ENCODE measurements at regions not wholly inside any gene's neighbourhood (a gene's known extent, or its start where the extent isn't known, plus 50 kb on each side); places are given as distances from the start of the nearest gene placed in this dataset.

GRCh38 chr9:107685376-107685775, 195.8 kb upstream of the KLF4 start:
- Histone ChIP-seq H3K36me3 (ENCODE audit: control insufficient read depth in 4 of 4, insufficient read depth in 3 of 4, low read depth in 1 of 4, low read length in 3 of 4) (no peaks in the 10 kb centered on the region), H3K9ac (ENCODE audit: low read depth in 1 of 2, low read length in 2 of 2) (no peak overlapping the region), H3K4me3 (ENCODE audit: low read depth in 1 of 3, low read length in 3 of 3) (no peak overlapping the region), H3K27ac (ENCODE audit: low read depth in 1 of 2, low read length in 2 of 2) (no peak overlapping the region), H3K4me1 (ENCODE audit: control insufficient read depth in 4 of 4, insufficient read depth in 4 of 4, low read length in 3 of 4) (no peaks in the 10 kb centered on the region), H3K9me3 (ENCODE audit: control insufficient read depth in 4 of 4, low read length in 3 of 4) (peaks cover 0 to 5% (median under 1%) of the 10 kb centered on the region in 4 donors), H3K27me3 (ENCODE audit: control insufficient read depth in 4 of 4, insufficient read depth in 4 of 4, low read length in 3 of 4) (no peaks in the 10 kb centered on the region)
- DNase-seq (ENCODE audit: low spot score), result no peak
- TF ChIP-seq SP1 (IDR thresholded peaks at IDR 0.05), result no peak
- no peak for TF ChIP-seq HNF4G (IDR thresholded peaks at IDR 0.05)
- no peak for TF ChIP-seq ZBTB33 (IDR thresholded peaks at IDR 0.05)
- TF ChIP-seq MAX (IDR thresholded peaks at IDR 0.05), result no peak
- TF ChIP-seq TAF1 (conservative IDR thresholded peaks at IDR 0.05), result no peak
- no peak for TF ChIP-seq YY1 (IDR thresholded peaks at IDR 0.05)
- TF ChIP-seq FOXA1 (IDR thresholded peaks at IDR 0.05), result no peak
- no peak for TF ChIP-seq REST (IDR thresholded peaks at IDR 0.05)
- TF ChIP-seq EGR1 (IDR thresholded peaks at IDR 0.05; ENCODE audit: low read depth in 2 of 2), result no peak
- no peak for TF ChIP-seq CTCF (IDR thresholded peaks at IDR 0.05; ENCODE audit: low read depth, low read length, missing input control)
- no peak for TF ChIP-seq ATF3 (IDR thresholded peaks at IDR 0.05)
- no peak for TF ChIP-seq RAD21 (IDR thresholded peaks at IDR 0.05)
- TF ChIP-seq NR2F2 (IDR thresholded peaks at IDR 0.05), result no peak
- no peak for TF ChIP-seq GABPA (IDR thresholded peaks at IDR 0.05 in 1 of 2, conservative IDR thresholded peaks at IDR 0.05 in 1 of 2)
- 84% methylated on average over 3 of the region's 3 CpGs for WGBS

- peaks cover 0 to 2% (median 0%) of the 10 kb centered on the region in 4 donors for H3K9me3 ChIP-seq (ENCODE audit: control insufficient read depth in 4 of 4, low read length in 3 of 4)
- 94% methylated on average over 6 of the region's 6 CpGs for WGBS
- no peak overlapping the region for H3K9ac ChIP-seq (ENCODE audit: low read depth in 1 of 2, low read length in 2 of 2)
- no peaks in the 10 kb centered on the region for H3K36me3 ChIP-seq (ENCODE audit: control insufficient read depth in 4 of 4, insufficient read depth in 3 of 4, low read depth in 1 of 4, low read length in 3 of 4)
- H3K27me3 ChIP-seq (ENCODE audit: control insufficient read depth in 4 of 4, insufficient read depth in 4 of 4, low read length in 3 of 4), result no peaks in the 10 kb centered on the region
- H3K4me3 ChIP-seq (ENCODE audit: low read depth in 1 of 3, low read length in 3 of 3), result no peak overlapping the region
- no peak for DNase-seq (ENCODE audit: low spot score)
- no peaks in the 10 kb centered on the region for H3K4me1 ChIP-seq (ENCODE audit: control insufficient read depth in 4 of 4, insufficient read depth in 4 of 4, low read length in 3 of 4)
- no peak overlapping the region for H3K27ac ChIP-seq (ENCODE audit: low read depth in 1 of 2, low read length in 2 of 2)
- TF ChIP-seq NR2F2 (IDR thresholded peaks at IDR 0.05) (no peak), MAX (IDR thresholded peaks at IDR 0.05) (no peak), HNF4G (IDR thresholded peaks at IDR 0.05) (no peak), RAD21 (IDR thresholded peaks at IDR 0.05) (no peak), CTCF (IDR thresholded peaks at IDR 0.05; ENCODE audit: low read depth, low read length, missing input control) (no peak), FOXA1 (IDR thresholded peaks at IDR 0.05) (no peak), REST (IDR thresholded peaks at IDR 0.05) (no peak), HNF4A (conservative IDR thresholded peaks at IDR 0.05) (no peak), JUND (IDR thresholded peaks at IDR 0.05) (no peak), RXRA (IDR thresholded peaks at IDR 0.05) (no peak), GABPA (IDR thresholded peaks at IDR 0.05 in 1 of 2, conservative IDR thresholded peaks at IDR 0.05 in 1 of 2) (no peak), ATF3 (IDR thresholded peaks at IDR 0.05) (no peak)
Observed at GRCh38 chr9:107684224-107684623, 194.7 kb upstream of the KLF4 start.
